ENCODE measurements at regions not wholly inside any gene's neighbourhood (a gene's known extent, or its start where the extent isn't known, plus 50 kb on each side); places are given as distances from the start of the nearest gene placed in this dataset.

DNA sequence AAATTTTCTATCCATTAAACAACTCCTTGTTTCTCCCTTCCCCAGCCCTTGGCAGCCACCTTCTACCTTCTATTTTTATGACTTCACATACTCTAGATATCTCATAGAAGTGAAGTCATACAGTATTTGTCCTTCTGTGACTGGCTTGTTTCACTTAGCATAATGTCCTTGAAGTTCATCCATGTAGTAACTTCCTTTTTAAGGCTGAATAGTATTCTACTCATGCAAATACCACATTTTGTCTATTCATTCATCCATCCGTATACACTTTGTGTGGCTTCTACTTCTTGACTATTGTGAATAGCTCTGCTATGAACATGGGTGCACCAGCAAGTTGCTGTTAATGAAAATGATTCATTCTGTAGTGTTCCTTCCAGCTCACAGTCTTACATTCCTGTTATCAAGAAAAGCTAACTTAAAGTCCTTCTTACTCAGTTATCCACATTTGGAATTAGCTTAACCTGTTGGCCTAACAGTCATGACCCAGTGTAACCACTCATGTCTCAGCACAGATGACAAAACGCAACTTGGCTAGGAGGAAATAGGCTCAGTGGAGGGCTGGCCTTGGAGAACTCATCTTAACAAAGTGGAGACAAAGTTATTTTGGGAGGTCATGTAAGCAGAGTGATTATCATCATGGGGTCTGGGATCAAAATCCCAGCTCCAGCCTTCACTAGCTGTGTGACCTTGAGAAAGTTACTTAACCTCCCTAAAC, 129.7 kb upstream of the MAP3K1 start:
- no peak overlapping the region for H3K4me3 Mint-ChIP-seq
- H3K27ac Mint-ChIP-seq, result no peak overlapping the region
- no peaks in the 10 kb centered on the region for H3K9me3 Mint-ChIP-seq
- H3K27me3 Mint-ChIP-seq (ENCODE audit: low read depth), result peaks cover 10% of the 10 kb centered on the region
- peaks cover 1% of the 10 kb centered on the region for H3K36me3 Mint-ChIP-seq (ENCODE audit: low read depth)
- H3K4me1 Mint-ChIP-seq (ENCODE audit: low read depth), result peaks cover 29% of the 10 kb centered on the region

DNA sequence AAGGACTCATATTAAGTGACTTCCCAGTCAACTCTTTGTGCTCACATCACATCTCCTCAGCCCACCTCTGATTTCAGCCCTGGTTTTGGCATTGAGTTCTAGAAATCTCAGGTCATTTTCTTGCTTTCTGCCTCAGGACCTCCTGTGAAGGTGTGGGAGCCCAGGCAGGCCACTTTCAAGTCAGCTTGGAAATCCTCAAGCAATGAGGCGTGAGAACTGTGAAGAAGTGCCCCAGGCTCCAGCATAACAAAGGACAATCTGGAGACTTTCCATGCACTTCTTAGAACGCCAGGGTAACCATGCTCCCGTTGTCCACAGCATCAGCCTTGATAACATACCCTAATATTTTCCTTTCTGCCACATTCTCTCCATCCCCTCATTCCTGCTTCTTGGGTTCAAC, 131.2 kb upstream of the MAP3K1 start:
- peaks cover 24% of the 10 kb centered on the region for H3K4me1 Mint-ChIP-seq (ENCODE audit: low read depth)
- peaks cover 16% of the 10 kb centered on the region for H3K27me3 Mint-ChIP-seq (ENCODE audit: low read depth)
- H3K9me3 Mint-ChIP-seq, result no peaks in the 10 kb centered on the region
- no peak overlapping the region for H3K4me3 Mint-ChIP-seq
- peaks cover 1% of the 10 kb centered on the region for H3K36me3 Mint-ChIP-seq (ENCODE audit: low read depth)
- H3K27ac Mint-ChIP-seq, result no peak overlapping the region

DNA sequence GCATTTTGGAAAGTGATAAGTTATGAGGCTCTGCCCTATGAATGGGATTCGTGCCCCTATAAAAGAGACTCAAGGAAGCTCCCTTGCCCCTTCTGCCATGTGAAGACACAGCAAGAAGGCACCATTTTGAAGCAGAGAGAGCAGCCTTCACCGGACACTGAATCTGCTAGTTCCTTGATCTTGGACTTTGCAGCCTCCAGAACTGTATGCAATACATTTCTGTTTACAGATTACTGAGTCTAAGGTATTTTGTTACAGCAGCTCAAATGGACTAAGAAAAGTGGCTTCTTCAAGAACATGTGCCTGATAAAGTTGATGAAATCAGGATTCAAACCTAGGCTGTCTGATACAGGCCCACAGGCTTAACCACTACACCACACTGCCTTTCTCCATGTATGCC, 131.6 kb upstream of the MAP3K1 start:
- H3K4me3 Mint-ChIP-seq, result no peak overlapping the region
- peaks cover 20% of the 10 kb centered on the region for H3K27me3 Mint-ChIP-seq (ENCODE audit: low read depth)
- H3K4me1 Mint-ChIP-seq (ENCODE audit: low read depth), result peaks cover 26% of the 10 kb centered on the region
- H3K9me3 Mint-ChIP-seq, result no peaks in the 10 kb centered on the region
- no peak overlapping the region for H3K27ac Mint-ChIP-seq
- peaks cover 1% of the 10 kb centered on the region for H3K36me3 Mint-ChIP-seq (ENCODE audit: low read depth)

DNA sequence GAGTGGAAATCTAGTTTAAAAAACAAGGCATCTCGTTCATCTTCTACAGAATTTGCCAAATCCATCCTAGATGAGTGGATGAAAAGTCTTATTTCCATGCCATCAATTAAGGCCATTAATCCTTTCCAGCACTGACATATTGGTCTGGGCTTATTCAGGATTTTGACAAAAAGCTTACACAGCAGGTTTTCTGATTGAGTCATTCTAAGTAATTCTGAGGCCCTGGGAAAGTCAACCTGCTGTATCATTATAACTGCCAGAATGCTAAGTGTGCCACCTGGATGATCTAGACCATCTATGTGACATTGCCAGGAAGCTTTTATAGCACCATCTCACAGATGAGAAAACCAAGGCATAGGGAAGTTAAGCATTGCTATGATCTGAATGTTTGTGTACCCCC, 132.1 kb upstream of the MAP3K1 start:
- Mint-ChIP-seq H3K36me3 (ENCODE audit: low read depth) (peaks cover 1% of the 10 kb centered on the region), H3K4me1 (ENCODE audit: low read depth) (peaks cover 22% of the 10 kb centered on the region), H3K27me3 (ENCODE audit: low read depth) (peaks cover 23% of the 10 kb centered on the region), H3K27ac (no peak overlapping the region), H3K9me3 (no peaks in the 10 kb centered on the region), H3K4me3 (no peak overlapping the region)

DNA sequence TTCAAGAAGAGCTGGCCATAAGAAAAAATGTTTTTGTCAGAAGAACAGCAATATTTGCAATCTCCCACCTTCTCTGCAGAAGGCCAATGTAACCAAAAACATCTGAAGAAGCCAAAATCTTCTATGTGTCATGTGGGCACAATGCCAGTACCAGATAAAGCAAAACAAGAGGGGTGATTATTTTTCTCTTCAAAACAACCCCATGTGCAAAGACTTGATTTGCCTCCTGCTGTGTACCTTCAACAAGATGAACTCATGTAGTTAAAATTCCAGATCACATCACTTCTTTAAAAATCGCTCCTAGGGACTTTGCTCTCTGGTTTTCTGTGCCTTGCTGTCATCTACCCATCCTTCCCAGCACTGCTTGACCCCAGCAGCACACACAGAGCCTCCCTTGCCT, 134.0 kb upstream of the MAP3K1 start:
- H3K4me3 Mint-ChIP-seq, result no peak overlapping the region
- H3K9me3 Mint-ChIP-seq, result no peaks in the 10 kb centered on the region
- H3K27me3 Mint-ChIP-seq (ENCODE audit: low read depth), result peaks cover 23% of the 10 kb centered on the region
- H3K27ac Mint-ChIP-seq, result no peak overlapping the region
- no peaks in the 10 kb centered on the region for H3K36me3 Mint-ChIP-seq (ENCODE audit: low read depth)
- H3K4me1 Mint-ChIP-seq (ENCODE audit: low read depth), result peaks cover 14% of the 10 kb centered on the region

DNA sequence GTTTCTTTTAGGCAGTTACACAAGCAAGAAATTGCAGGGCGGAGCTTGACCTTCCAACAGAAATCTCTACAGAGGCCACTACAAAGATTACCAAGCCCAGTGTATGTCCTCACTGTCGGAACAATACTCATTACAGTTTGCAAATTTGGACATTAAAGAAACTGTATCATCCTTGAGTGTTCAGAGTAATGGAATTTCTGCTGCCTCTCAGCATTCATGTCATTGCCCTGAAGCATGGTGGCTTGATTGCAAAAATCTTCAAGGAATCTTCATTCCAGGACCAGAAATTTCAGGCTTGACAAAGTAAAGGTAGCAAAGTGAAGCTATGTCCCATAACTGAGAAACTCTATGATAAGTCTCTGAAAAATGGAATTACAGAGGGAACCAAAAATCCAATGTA, 134.6 kb upstream of the MAP3K1 start:
- Mint-ChIP-seq H3K4me3 (no peak overlapping the region), H3K4me1 (ENCODE audit: low read depth) (peaks cover 12% of the 10 kb centered on the region), H3K27ac (no peak overlapping the region), H3K27me3 (ENCODE audit: low read depth) (peaks cover 23% of the 10 kb centered on the region), H3K9me3 (no peaks in the 10 kb centered on the region), H3K36me3 (ENCODE audit: low read depth) (no peaks in the 10 kb centered on the region)

DNA sequence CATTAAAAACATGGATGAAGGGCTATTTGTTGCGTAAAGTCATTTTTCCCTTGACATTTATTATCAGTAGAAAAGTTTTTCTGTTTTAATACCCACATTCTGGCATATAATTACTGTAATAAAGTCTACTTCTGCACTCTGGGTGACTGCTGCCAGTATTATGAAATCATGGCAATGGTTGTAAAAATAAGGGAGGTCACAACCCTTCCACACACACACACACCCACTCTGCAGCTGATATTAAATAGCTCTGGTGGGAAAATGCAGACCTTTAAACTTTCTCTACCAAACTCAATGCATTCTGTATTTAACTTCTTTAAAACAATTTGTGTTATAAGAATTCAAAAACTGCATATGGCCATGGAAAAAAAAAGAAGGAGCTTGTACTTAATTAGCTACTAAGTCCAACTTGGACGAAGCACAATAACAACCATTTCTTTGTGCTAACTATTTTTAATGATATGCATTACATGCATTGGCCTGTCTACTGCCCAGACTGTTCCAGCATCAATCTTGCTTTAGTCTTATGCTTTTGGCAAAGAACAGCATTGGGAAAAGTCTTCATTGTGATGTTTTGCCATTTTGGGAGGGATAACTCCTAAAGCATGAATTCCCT, 137.6 kb upstream of the MAP3K1 start:
- Mint-ChIP-seq H3K4me3 (no peak overlapping the region), H3K9me3 (peaks cover 9% of the 10 kb centered on the region), H3K27me3 (ENCODE audit: low read depth) (peaks cover 23% of the 10 kb centered on the region), H3K27ac (no peak overlapping the region), H3K4me1 (ENCODE audit: low read depth) (peaks cover 11% of the 10 kb centered on the region), H3K36me3 (ENCODE audit: low read depth) (peaks cover 4% of the 10 kb centered on the region)

DNA sequence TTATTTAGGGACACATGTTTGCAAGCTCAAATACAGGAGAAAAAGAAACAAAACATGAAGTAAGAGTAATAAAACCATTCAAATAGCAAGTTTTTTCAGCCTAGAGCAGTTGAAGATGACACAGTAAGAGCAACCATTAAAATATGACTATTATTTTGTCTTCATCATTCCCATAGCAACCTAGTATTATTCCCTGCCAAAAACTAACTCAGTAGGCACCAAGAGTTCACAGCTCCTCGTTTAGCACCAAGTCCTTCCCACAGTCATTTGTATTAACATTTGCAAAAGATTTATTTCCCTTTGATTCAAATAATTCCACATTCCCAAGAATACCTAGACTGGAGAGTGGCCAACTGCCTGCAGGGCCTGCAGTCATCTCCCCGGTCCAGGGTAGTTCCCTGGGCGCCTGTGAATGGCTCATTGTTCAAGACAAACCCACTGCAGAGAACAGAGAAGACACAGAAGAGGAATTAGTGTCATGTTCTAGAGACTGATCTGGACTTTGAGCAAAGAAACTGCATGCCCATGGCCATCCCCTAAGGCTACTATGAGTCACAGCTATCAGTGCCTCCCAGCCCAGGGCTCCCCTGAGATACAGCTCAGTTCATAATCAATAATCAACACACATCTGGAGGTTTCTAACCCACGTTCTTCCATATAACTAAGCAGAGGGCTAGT, 139.1 kb upstream of the MAP3K1 start:
- Mint-ChIP-seq H3K4me1 (ENCODE audit: low read depth) (peaks cover 14% of the 10 kb centered on the region), H3K36me3 (ENCODE audit: low read depth) (peaks cover 4% of the 10 kb centered on the region), H3K9me3 (peaks cover 9% of the 10 kb centered on the region), H3K4me3 (no peak overlapping the region), H3K27ac (no peak overlapping the region), H3K27me3 (ENCODE audit: low read depth) (peaks cover 17% of the 10 kb centered on the region)

DNA sequence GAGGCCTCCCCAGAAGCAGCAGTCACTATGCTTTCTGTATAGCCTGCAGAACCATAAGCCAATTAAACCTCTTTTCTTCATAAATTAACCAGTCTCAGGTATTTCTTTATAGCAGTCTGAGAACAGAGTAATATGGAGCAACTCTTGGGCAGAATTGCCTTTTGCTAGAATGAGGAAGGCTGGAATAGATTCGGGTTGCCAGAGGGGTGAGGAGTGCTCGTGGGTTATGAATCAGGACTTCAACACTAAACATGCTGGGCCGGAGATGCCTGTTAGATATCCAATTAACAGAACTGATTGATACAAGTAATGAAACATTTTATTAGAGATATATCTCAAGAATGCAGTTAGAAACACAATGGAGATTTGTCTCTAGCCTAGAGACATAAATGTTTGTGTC, 140.9 kb upstream of the MAP3K1 start:
- peaks cover 6% of the 10 kb centered on the region for H3K36me3 Mint-ChIP-seq (ENCODE audit: low read depth)
- H3K27ac Mint-ChIP-seq, result no peak overlapping the region
- peaks cover 8% of the 10 kb centered on the region for H3K27me3 Mint-ChIP-seq (ENCODE audit: low read depth)
- no peak overlapping the region for H3K4me3 Mint-ChIP-seq
- peaks cover 9% of the 10 kb centered on the region for H3K9me3 Mint-ChIP-seq
- peaks cover 25% of the 10 kb centered on the region for H3K4me1 Mint-ChIP-seq (ENCODE audit: low read depth)

DNA sequence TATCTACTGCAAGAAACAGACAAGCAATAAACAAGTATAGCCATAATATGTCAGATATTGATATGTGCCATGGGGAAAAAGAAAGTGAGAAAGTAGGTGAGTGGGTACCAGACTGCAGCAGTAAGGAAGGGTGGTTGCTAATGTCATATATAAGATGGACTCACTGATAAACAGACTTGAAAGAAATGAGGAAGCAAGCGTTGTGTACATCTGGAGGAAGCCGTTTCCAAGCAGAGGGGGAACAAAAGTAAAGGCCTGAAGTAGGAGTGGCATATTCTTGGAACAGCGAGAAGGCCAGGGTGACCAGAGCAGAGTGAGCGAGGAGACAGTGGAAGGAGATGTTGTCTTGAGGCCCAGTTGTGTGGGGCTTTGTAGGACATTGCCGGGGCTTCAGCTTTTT, 142.2 kb upstream of the MAP3K1 start:
- Mint-ChIP-seq H3K9me3 (peaks cover 9% of the 10 kb centered on the region), H3K4me1 (ENCODE audit: low read depth) (peaks cover 26% of the 10 kb centered on the region), H3K36me3 (ENCODE audit: low read depth) (peaks cover 6% of the 10 kb centered on the region), H3K27ac (peak overlapping the region; percentile 9), H3K4me3 (no peak overlapping the region), H3K27me3 (ENCODE audit: low read depth) (no peaks in the 10 kb centered on the region)

DNA sequence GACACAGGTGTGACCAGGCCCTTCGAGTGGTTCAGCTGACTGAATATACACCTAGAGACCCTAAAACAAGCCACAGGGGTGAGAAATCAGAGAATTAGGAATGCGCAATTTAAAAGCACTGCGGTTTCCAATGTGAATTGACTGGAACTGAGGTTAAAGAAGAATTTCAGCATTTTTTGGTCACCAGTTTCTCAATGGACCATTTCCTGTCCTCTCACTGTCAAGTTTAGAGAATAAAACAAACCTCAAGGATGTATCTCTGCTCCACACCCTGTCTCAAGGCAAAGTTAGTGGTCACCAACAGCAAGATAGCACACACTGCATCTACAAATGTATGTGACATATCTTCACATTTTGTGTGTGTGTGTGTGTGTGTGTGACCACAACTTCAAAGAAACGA, 143.8 kb upstream of the MAP3K1 start:
- Mint-ChIP-seq H3K4me1 (ENCODE audit: low read depth) (peaks cover 26% of the 10 kb centered on the region), H3K27ac (no peak overlapping the region), H3K4me3 (no peak overlapping the region), H3K9me3 (peaks cover 9% of the 10 kb centered on the region), H3K36me3 (ENCODE audit: low read depth) (peaks cover 6% of the 10 kb centered on the region), H3K27me3 (ENCODE audit: low read depth) (peaks cover 6% of the 10 kb centered on the region)

DNA sequence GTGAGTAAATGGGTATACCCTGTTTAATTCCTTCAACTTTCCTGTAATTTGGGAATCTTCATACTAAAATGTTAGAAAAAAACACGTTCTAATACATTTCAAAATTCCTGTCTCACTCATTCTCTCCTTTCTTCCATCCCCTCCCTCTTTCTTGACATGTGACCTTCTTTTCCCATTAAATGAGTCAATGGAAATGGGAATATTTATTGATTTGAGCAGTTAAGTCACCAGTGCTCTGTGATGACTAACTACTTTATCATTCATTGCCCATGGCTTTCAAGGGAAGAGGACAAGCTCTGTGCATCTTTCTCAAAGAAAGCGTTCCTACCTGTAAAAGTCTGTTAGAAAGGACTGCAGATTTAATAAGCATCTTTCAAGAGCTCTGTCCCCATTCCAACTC, 144.4 kb upstream of the MAP3K1 start:
- no peak overlapping the region for H3K27ac Mint-ChIP-seq
- H3K4me3 Mint-ChIP-seq, result no peak overlapping the region
- H3K4me1 Mint-ChIP-seq (ENCODE audit: low read depth), result peaks cover 29% of the 10 kb centered on the region
- peaks cover 12% of the 10 kb centered on the region for H3K27me3 Mint-ChIP-seq (ENCODE audit: low read depth)
- peaks cover 6% of the 10 kb centered on the region for H3K36me3 Mint-ChIP-seq (ENCODE audit: low read depth)
- peaks cover 9% of the 10 kb centered on the region for H3K9me3 Mint-ChIP-seq

DNA sequence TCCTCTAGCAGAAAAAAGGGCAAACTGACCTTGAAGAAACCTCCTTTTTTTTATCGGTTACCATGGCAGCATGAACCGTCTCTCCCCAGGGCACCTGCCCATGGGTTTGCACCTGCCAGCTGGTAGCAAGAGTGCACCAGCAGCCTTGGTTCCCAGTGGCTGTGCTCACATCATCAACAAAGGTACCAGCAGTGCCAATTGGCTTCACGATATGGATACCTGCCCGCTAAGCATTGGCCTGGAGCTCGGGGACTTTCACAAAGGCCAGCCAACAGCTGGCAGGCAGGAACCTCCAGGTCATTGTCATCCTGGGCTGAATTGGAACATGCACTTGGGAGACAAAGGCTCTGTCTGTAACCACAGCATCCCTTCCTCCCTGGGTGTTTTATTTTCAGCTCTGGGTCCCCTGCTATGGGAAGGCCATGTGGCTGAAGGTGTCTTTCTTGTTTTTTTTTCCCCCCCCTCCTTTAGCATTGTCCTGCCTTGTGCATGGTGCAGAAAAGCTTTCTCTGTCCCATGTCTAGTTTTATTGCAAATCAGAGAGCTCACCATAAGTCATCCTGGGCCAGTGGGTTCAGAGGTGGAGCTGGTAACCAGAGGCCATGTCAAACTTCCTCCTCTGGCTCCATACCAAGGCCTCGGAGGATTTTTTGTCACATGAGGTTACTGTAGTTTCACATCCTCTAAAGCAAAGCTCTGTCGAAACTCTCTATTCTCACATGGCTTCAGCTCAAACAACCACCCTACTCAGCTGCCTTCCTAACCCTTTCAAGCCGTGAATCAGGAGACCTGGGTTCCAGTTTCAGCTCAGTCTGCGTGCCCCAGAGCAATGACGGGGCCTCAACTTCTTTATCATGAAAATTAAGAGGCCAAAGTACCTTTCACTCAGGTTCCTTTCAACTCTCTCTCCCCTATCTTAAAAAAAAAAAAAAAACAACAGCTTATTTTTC, 145.5 kb upstream of the MAP3K1 start:
- peak overlapping the region; percentile 83 for H3K27ac Mint-ChIP-seq
- H3K4me3 Mint-ChIP-seq, result peak overlapping the region; percentile 55
- peaks cover 16% of the 10 kb centered on the region for H3K9me3 Mint-ChIP-seq
- peaks cover 21% of the 10 kb centered on the region for H3K27me3 Mint-ChIP-seq (ENCODE audit: low read depth)
- H3K36me3 Mint-ChIP-seq (ENCODE audit: low read depth), result peaks cover 8% of the 10 kb centered on the region
- peaks cover 29% of the 10 kb centered on the region for H3K4me1 Mint-ChIP-seq (ENCODE audit: low read depth)

DNA sequence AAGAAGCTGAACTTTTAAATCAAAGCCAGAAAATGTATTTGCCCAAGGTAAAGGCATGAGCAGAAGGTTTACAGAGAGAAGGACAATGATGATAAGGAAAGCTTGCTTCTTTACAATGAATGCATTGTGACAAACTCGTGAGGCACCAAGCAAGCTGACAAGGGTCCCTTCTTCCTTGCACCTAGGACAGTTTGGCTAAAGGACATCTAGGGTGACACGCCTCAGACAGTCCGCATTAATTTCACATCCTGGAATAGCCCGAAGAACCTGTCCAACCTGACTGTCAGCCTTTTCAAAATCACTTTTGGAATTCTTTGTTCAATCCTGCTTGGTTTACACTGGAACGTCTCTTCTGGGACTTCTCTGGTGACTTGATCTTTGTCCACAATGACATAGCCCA, 146.4 kb upstream of the MAP3K1 start:
- H3K27me3 Mint-ChIP-seq (ENCODE audit: low read depth), result peaks cover 24% of the 10 kb centered on the region
- no peak overlapping the region for H3K4me3 Mint-ChIP-seq
- H3K27ac Mint-ChIP-seq, result no peak overlapping the region
- peaks cover 19% of the 10 kb centered on the region for H3K9me3 Mint-ChIP-seq
- peaks cover 8% of the 10 kb centered on the region for H3K36me3 Mint-ChIP-seq (ENCODE audit: low read depth)
- H3K4me1 Mint-ChIP-seq (ENCODE audit: low read depth), result peaks cover 29% of the 10 kb centered on the region
